GM21825 (cell line): ENCODE measurements at regions not wholly inside any gene's neighbourhood (a gene's known extent, or its start where the extent isn't known, plus 50 kb on each side); places are given as distances from the start of the nearest gene placed in this dataset.
"Not testable (repeated sequence)": the region's sequence is repeated elsewhere in the genome, so short reads cannot be mapped to it uniquely, and the experiment has no call there.

Experiments
- ATAC-seq: cut with Tn5 transposase; IDR thresholded peaks from one replicate; pipeline ENCODE4 v1.9.1; 2021; ENCODE audit warnings: mild to moderate bottlenecking, moderate library complexity; ENCODE audit not compliant: unreplicated experiment

DNA sequence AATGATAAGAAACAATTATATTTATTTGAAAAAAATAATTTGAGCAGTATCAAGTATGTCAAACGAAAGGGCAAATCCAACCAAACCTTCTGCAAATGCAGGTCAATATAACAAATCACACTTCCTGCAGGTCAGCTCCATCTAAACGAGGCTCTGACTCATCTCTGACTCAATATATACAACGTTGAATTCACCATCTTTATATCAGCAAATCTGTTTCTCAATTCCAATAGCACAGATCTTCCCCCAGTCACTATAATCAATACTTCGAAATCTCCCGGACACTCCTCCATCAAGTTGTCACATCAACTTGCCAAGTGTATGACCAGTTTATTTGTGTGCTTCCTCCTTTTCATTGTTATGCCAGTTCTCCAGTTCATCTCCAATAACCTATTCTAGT is 388.9 kb downstream of the ZEB2 start:
- ATAC-seq, result no peak

DNA sequence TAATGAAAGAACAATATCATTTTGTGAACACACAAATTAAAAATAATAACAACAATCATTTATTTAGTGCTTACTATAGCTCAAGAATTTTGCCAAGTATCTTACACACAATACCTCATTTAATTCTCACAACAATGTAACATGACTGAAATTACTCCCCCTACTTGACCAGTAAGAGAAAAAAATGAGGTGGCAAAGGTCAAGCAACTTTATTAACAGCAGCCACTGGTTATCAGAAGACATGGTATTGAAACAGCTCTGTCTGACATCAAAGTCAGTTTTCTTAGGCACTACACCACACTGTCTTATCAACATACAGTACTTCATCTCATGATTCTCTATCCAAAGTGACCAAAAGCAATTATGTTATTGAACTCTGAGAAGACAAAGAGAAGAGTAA is 389.4 kb downstream of the ZEB2 start:
- ATAC-seq, result no peak

DNA sequence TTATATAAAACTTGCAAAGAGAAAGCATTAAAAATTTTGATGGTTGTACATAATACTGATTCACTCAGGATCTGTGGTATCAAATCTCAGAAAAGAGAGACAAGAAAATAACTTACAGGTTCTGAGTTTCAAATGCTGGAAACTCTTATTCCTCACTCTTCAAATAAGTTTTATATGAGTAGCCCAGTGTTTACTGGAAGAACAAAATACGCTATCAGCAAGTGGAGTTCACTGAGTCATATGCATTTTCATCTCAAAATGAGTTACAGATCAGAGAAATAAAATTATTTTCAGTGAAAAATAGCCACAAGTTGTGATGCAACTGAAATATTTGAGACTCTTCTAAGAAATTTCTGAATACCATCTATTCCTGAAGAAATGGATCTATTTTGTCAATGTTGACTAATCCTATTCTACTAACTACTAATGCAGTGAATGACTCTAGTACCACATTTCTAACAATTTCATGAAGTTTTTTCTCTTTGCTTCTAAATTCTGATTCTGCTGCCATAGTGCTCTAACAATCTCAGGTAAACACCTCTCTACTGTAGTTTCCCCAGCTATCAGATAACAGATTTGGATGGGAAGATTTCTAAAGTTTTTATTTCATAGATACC is 391.7 kb downstream of the ZEB2 start:
- no peak for ATAC-seq

DNA sequence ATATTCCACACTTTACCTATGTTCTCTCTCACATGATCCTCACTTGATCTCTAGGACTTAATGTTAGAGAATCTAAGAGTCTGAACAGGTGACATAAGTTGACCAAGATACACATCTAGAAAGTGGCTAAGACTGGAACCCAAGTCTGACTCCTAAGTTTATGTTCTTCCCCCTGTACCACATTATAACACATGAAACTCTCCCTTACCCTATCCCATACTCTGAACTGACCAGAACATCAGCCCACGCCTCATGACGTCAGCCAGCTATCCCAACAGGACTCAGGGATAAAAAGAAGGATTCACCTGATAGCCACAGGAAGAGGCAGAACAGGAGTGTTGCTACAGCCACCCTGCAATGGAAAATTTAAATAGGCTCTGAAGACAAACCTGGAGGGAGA is 392.2 kb downstream of the ZEB2 start:
- ATAC-seq, result no peak

DNA sequence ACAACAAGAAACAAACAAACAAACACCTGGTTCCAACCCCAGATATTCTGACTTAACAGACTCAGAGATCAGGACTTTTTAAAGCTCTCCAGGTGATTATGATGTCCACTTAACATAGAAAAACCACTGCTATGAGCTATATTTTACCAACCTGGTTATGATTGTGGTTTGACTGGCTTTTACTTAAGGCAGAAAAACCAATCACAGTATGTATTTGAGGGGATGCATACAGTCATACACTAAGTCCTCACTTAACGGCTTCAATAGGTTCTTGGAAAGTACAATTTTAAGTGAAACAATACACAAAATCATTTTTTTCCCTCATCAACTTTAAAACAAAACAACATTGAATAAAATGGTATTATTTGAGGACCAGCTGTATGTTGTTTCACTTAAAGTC is 393.6 kb downstream of the ZEB2 start:
- ATAC-seq, result no peak

DNA sequence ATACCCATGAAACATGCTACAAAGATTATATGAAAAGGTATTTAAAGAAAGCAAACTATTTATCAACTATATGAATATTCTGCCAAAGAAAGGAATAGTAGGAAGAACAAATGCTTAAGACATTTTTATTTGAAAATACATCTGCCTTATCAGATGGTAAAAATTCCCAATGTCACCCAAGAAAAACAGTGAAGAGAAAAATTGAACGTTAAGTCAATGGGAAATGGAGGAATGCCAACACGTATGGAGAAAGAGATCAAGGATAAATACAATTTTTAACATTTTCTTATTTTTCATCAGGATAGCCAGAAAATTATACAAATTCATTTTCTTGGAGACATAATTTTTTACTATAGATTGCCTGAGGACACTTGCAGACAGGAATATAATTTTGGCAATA is 394.2 kb downstream of the ZEB2 start:
- no peak for ATAC-seq

DNA sequence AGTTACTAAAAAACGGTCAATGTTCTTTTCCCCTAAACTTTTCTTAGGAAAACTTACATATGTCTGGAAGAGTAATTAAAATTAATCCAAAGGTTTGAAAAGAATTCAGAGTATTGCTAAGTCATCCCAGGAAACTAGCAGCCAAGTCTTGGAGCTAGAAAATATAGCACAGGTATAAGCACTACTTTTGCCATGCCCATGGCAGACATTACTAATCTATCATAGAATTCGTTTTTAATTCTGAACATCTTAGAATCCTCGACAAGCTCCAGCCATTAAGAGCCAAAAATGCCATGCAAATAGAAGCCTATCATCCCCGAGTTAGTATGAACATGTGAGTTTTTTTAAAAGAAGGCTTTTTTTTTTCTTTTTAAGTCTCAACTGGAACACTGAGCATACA is 395.0 kb downstream of the ZEB2 start:
- no peak for ATAC-seq

DNA sequence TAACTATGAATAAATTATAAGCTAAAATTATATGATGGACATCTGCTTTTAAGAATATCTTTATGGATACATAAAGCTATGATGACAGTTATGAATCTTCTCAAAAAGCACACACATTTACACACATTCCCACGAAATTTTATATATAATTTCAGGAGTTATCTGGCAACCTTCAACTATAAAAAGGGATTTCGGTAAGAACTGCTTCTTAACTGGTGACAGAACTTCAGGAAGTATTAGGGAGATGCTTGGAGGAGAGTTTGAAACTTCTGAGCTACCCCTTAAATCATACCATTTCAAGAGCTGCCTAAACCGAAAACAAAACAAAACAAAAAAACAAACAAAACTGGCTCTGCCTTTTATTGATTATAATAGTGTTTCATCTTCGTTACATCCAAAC is 399.4 kb downstream of the ZEB2 start:
- ATAC-seq, result no peak

DNA sequence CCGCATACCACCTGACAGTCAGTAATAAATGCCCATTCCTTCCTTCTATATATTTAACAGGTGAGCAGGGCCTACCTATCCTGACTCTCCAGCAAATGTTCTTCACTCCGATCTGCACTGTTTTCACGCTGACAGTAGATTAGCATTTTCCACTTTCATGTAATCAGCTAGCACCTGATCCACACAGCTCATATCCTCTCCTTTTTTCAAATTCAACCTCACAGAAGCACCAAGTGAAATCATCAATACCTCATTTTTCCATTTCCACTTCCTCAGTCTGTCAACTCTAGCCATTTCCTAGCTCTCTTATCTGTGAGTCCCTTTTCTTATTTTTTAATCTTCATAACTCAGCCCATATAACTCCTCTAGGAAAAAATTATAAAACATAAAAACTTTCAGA is 402.8 kb downstream of the ZEB2 start:
- no peak for ATAC-seq

DNA sequence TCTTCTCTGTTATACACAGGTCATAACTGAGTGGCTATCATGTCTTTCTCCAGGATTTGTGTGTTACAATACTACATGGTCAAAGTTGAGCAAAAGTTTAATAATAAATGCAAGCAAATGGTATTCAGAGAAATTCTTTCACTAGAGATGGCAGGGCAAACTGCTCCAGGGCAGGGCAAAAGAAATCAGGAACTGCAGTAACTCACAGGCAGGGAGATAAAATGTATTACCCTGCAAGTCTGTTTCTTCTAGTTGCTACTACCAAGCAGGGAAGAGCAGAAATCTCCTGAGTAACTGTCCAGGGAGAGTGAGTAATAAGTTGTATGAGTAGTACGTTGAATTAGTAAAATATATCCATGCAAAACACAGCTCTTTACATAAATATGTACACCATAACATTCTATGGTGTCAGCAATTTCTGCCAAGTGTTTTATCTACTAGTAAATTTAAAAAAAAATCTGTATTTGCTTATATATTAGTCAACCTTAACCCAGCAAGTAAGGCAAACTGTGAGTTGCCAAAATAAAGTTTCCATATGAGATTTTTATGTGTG is 404.1 kb downstream of the ZEB2 start:
- ATAC-seq, result no peak

DNA sequence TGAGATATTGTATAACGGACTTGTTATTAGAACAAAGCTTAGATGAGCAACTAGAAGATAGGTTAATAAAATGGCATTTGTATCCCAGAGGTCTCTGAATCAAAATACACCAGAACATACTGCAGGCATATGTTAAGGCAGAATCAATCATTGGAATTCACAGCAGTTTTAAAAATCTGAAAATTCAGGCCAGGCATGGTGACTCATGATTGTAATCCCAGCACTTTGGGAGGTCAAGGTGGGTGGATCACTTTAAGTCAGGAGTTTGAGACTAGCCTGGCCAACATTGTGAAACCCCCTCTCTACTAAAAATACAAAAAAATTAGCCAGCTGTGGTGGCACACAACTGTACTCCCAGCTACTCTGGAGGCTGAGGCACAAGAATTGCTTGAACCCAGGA is 405.2 kb downstream of the ZEB2 start:
- ATAC-seq, result no peak

DNA sequence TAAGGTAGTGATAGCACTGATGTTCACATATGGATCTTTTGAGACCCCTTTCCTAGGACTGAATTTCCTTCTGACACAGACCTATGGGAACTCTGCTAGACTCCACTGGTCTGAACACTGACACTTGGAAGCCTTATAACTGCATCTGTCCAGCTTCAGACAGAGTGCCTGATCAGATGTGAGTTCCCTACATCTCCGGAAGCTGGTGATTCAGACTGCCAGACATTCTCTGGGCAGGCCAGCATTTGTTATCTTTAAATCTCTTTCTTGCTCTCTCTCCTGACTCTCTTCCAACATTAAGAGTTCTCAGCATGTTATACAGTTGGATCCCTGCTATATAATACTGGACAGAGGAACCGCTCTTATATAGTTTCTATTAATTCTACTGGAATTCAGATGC is 408.5 kb downstream of the ZEB2 start:
- no peak for ATAC-seq

DNA sequence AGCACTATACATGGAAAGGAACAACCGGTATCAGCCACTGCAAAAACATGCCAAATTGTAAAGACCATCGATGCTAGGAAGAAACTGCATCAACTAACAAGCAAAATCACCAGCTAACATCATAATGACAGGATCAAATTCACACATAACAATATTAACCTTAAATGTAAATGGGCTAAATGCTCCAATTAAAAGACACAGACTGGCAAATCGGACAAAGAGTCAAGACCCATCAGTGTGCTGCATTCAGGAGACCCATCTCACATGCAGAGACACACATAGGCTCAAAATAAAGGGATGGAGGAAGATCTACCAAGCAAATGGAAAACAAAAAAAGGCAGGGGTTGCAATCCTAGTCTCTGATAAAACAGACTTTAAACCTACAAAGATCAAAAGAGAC is 413.8 kb downstream of the ZEB2 start:
- ATAC-seq, result not testable (repeated sequence)

DNA sequence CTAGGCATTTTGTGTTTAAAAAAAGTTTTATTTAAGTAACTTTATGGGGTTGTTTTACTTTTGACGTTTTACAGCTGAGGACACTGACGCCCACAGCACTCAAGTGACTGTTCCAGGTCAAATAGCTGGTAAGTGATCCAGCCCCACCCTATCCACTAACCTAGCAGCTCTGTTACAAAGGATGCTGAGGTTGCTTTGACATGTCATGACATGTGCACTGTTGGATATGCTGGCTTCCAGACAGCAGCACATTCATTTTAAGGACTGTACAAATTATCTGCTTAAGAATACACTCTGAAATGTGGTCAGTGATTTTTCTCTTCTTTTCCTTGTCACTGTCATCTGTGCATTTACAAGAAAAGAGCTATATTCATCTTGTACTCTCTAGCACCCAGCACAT is 417.5 kb downstream of the ZEB2 start:
- ATAC-seq, result no peak

DNA sequence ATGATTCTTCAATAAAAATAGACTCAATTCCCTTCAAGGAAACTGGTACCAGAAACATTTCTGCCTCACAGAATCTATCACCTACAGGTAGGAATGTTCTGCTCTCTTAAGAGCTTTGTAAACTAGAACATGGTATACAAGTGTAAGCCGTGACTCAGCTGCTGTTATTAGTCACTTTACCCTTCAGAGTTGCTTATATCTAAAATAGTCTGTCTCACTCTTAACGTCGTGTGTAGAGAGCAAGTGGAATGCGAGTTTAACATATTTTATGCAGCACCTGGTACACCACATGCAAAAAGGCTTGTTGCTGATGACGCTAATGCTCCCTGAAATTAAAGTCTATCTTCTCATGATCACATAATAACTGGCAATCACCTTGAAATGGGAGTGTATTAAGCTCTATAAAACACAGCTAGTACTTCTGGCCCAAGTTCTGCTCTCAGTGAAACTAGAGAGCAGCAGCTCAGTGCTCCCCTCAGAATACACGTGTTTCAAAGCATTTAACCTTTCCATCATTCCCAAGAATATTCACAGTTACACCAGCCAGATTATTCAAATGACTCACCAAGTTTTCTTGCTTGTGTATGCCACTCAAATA is 420.0 kb downstream of the ZEB2 start:
- ATAC-seq, result no peak

DNA sequence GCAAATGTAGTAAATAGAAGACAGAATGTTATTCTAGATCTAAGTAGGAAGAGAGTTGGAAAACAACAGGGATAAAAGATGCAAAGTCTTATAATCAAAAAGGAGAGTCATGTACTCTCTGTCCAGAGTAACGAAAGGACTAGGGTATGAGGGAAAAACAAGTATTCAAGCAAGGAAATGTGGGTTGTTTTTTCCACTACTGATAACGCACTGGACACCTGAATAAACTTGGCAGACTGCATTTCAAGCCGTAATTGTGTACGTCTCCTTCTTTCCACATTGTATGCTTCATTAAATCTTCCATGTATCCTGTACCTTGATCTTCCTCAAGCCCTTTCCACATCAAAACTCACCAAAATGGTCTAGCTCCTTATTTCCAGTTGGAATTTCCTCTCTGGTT is 420.6 kb downstream of the ZEB2 start:
- ATAC-seq, result no peak

DNA sequence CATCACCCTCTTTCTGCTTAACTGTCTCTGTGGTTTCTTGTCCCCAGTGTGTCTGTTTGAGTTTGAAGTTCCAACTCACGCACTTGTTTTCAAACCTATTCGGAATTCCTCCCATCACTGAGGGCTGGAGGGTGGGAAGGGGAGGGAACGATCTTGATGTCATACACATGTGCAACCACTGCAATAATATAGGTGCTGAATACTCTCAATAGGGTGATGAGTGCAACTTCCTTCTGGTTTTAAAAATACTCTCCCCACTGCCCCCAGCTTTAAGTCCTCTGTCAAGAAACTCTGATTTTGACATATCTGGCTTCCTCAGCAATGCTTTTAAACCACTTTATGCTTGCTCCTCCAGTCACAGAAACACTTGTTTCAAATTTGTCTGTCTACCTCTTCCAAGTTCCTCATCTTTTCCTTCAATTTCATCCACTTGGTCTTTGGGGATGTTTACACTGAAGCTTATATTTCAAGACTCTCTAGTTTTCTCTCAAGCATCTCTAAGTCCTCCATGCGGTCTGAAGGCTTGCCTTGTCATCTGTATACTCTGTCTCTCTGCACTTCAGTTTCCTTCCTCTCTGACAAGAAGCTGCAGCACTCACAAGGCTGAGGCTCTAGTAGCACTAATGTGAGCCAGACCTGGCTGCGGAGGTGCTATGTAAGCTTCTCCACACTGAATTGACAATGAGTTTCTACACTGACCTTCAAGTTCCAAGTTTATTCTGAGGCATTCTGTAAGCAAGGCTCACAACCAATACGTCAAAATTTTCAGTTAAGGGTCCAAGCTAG is 422.3 kb downstream of the ZEB2 start:
- no peak for ATAC-seq

DNA sequence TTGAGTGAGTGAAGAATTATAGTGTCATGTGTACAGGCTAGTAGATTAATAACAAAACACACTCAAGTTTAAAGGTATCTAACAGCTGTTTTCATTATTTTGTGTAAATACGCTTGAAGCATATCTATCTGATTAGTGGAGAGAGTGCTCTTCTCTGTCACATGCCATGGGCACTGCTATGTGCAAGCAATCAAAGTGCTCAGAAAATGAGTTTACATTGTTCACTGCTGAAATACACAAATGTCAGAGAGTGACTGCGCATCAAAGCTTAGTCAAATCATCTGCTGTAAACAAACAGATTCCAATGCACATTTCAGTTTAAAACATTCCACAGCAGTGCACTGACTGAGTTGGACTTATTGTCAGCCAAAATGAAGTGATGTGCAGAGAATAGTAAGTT is 423.4 kb downstream of the ZEB2 start:
- ATAC-seq, result no peak

DNA sequence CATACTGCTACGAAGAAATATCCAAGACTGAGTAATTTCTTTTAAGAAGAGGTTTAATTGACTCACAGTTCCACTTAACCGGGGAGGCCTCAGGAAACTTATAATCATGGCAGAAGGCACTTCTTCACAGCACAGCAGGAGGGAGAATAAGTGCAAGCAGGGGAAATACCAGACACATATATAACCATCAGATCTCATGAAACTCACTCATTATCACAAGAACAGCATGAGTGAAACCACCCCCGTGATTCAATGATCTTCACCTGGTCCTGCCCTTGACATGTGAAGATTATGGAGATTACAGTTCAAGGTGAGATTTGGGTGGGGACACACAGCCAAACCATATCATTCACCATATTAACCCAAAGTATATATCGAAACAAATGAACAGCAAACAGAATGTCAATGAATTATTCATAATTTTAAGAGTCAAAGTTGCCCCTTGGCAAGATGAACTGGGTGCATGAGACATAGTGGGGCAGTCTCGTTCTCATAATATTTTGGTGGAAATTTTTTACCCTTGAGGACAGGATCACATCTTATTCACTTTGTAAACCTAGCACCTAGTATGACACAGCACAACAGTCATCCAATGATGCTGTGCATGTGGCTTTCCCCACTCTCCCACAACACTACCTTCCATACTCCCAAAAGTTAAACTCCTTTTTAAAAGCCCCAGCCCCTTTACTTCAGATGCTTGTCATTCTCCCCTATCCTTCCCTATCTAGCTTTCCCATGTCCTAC is 425.3 kb downstream of the ZEB2 start:
- no peak for ATAC-seq

DNA sequence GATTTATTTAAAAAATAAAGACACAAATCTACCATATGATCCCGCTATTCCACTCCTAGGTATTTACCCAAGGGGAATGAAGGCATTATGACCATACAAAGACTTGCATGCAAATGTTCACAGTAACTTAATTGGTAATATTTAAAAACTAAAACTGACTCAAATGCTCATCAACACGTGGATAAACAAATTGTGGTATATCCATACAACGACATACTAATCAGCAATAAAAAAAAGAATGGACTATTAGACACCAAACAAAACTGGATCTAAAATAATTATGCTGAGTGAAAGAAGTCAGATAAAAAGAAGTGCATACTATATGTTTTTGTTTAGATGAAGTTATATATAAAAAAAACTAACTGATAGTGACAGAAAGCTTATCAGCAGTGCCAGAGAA is 428.3 kb downstream of the ZEB2 start:
- ATAC-seq, result no peak

DNA sequence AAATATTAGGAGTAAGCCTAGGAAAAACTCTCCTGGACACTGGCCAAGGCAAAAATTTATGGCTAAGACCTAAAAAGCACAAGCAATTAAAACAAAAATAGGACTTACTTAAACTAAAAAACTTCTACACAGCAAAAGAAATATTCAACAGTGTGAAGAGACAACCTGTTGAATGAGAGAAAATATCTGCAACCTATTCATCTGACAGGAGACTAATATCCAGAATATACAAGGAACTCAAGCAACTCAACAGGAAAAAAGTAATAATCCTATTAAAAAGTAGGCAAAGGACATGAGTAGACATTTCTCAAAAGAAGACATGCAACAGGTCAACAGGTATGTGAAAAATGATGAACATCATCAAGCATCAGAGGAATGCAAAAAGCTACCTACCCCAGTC is 431.1 kb downstream of the ZEB2 start:
- no peak for ATAC-seq

DNA sequence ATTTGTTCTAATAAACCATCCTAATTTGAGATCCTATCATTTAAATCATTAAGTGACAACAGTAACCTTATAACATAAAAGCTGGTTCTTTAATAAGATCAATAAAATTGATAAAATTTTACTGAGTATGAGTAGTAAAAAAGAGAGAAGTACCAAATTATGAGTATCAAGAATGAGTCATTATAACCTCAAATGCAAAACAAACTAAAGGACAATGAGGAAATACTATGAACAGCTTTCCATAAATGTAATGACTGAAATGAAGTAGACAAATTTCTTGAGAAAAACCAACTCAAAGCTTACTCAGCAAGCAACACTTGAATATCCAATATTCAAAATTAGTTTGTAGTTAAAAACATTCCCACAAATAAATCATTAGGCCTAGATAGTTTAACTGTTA is 433.0 kb downstream of the ZEB2 start:
- ATAC-seq, result no peak
